GM06990 (cell line): ENCODE measurements at regions not wholly inside any gene's neighbourhood (a gene's known extent, or its start where the extent isn't known, plus 50 kb on each side); places are given as distances from the start of the nearest gene placed in this dataset.

Experiments
- DNase-seq: peaks from one replicate; pipeline ENCODE4 v3.0.0-alpha.2; 2011; ENCODE audit not compliant: insufficient read length; ENCODE audit errors: extremely low read depth
- H3K27me3 ChIP-seq: replicated peaks from 2 replicates; pipeline ENCODE4 v1.6.0; 2011; ENCODE audit warnings: low read length; ENCODE audit not compliant: control insufficient read depth, insufficient read depth
- H3K36me3 ChIP-seq: 2 replicates; pipeline ENCODE4 v1.5.1; 2011; ENCODE audit warnings: low read length; ENCODE audit not compliant: control insufficient read depth, insufficient read depth
- H3K4me3 ChIP-seq: replicated peaks from 2 replicates; pipeline ENCODE4 v1.5.1; 2011; ENCODE audit warnings: low read depth, mild to moderate bottlenecking, control low read depth, low read length
- TF ChIP-seq, protein P1 (sequence below): IDR thresholded peaks from 2 replicates; pipeline ENCODE4 v1.5.1; 2011; ENCODE audit warnings: low read length, control low read depth, mild to moderate bottlenecking, inconsistent platforms; ENCODE audit not compliant: insufficient read depth, poor library complexity, severe bottlenecking

GRCh38 chr3:193008654-193009053 is 91.0 kb upstream of the MB21D2 start:
- DNase-seq: no peak
- TF ChIP-seq, protein P1, sequence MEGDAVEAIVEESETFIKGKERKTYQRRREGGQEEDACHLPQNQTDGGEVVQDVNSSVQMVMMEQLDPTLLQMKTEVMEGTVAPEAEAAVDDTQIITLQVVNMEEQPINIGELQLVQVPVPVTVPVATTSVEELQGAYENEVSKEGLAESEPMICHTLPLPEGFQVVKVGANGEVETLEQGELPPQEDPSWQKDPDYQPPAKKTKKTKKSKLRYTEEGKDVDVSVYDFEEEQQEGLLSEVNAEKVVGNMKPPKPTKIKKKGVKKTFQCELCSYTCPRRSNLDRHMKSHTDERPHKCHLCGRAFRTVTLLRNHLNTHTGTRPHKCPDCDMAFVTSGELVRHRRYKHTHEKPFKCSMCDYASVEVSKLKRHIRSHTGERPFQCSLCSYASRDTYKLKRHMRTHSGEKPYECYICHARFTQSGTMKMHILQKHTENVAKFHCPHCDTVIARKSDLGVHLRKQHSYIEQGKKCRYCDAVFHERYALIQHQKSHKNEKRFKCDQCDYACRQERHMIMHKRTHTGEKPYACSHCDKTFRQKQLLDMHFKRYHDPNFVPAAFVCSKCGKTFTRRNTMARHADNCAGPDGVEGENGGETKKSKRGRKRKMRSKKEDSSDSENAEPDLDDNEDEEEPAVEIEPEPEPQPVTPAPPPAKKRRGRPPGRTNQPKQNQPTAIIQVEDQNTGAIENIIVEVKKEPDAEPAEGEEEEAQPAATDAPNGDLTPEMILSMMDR: no peak
- H3K27me3 ChIP-seq: no peaks in the 10 kb centered on the region
- no peaks in the 10 kb centered on the region for H3K36me3 ChIP-seq
- H3K4me3 ChIP-seq: no peak overlapping the region

- TF ChIP-seq, protein P1: no peak
- H3K4me3 ChIP-seq: no peak overlapping the region
- no peaks in the 10 kb centered on the region for H3K27me3 ChIP-seq
- no peak for DNase-seq
- H3K36me3 ChIP-seq: no peaks in the 10 kb centered on the region
These were observed 92.5 kb upstream of the MB21D2 start for GRCh38 chr3:193010191-193010590.

DNA sequence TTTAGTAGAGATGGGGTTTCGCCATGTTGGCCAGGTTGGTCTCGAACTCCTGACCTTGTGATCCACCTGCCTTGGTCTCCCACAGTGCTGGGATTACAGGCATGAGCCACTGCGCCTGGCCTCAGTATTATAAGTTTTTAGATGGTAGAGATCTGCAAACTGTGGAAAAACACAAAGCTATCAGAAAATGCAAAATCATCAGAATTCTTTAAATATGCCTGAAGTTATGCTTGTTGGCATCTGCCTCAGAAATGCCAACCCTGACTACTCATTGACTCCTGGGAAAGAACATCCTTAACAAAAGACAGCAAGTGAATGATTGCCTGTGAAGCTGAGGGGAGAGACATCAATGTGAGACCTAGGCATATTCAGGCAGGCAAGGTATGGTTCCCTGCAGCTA is 94.3 kb upstream of the MB21D2 start:
- H3K4me3 ChIP-seq: no peak overlapping the region
- no peaks in the 10 kb centered on the region for H3K36me3 ChIP-seq
- TF ChIP-seq, protein P1: no peak
- no peaks in the 10 kb centered on the region for H3K27me3 ChIP-seq
- DNase-seq: no peak

- Histone ChIP-seq H3K36me3 (no peaks in the 10 kb centered on the region), H3K4me3 (no peak overlapping the region), H3K27me3 (no peaks in the 10 kb centered on the region)
- TF ChIP-seq, protein P1: no peak
- DNase-seq: no peak
These were observed 97.2 kb upstream of the MB21D2 start for GRCh38 chr3:193014902-193015301.

DNA sequence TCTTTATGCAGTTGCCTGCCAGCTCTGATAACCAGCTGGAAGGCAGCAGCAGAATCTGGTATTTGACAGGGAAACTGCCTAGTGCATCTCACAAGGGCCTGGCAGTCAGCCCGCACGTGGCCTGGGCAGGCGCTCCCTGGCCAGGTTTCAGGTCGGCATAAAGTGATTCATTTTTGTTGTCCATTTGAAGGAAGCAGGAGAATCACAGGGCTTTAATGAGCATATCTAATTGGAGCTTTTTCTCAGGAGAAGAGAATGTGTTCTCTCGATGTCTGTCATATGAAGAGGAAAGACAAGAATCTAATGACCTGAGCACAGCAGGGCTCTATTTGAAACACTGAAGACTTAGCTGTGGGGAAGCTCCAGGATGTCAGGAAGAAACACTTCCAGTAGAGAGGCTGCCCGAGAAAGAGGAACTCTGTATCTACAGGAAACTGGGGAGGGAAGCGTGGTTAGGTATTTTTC is 98.8 kb upstream of the MB21D2 start:
- TF ChIP-seq, protein P1: no peak
- no peak overlapping the region for H3K4me3 ChIP-seq
- no peak for DNase-seq
- H3K36me3 ChIP-seq: no peaks in the 10 kb centered on the region
- no peaks in the 10 kb centered on the region for H3K27me3 ChIP-seq

GRCh38 chr3:193021506-193022010 is 103.9 kb upstream of the MB21D2 start:
- H3K4me3 ChIP-seq: no peak overlapping the region
- DNase-seq: no peak
- H3K27me3 ChIP-seq: no peaks in the 10 kb centered on the region
- no peaks in the 10 kb centered on the region for H3K36me3 ChIP-seq
- TF ChIP-seq, protein P1: no peak
